Progenitor cell of endocrine pancreas (in vitro differentiated cells): ENCODE measurements at regions not wholly inside any gene's neighbourhood (a gene's known extent, or its start where the extent isn't known, plus 50 kb on each side); places are given as distances from the start of the nearest gene placed in this dataset.

Experiments used
- DNase-seq: peaks from one replicate; pipeline ENCODE4 v3.0.0; 2021; ENCODE audit warnings: low spot score; ENCODE audit not compliant: unreplicated experiment
- H3K27ac Mint-ChIP-seq: 2 replicates; pipeline ENCODE4 v1.8.0; 2021; ENCODE audit warnings: mild to moderate bottlenecking, moderate library complexity, mixed read lengths
- H3K27me3 Mint-ChIP-seq: 2 replicates; pipeline ENCODE4 v1.8.0; 2021; ENCODE audit warnings: mixed read lengths
- H3K36me3 Mint-ChIP-seq: 2 replicates; pipeline ENCODE4 v1.8.0; 2022; ENCODE audit warnings: mixed read lengths; ENCODE audit not compliant: insufficient read depth
- H3K4me1 Mint-ChIP-seq: 2 replicates; pipeline ENCODE4 v1.8.0; 2021; ENCODE audit warnings: low read depth, mixed read lengths
- H3K4me3 Mint-ChIP-seq: 2 replicates; pipeline ENCODE4 v1.8.0; 2021; ENCODE audit warnings: low read depth, mild to moderate bottlenecking, moderate library complexity, mixed read lengths
- H3K9me3 Mint-ChIP-seq: 2 replicates; pipeline ENCODE4 v1.8.0; 2021; ENCODE audit warnings: low read depth, mixed read lengths
- CTCF ChIP-seq: fragments of 200-600 bp; sonication (generic); IDR thresholded peaks from one replicate; pipeline ENCODE4 v1.5.0; 2021; ENCODE audit warnings: antibody characterized with exemption, mild to moderate bottlenecking; ENCODE audit not compliant: unreplicated experiment

GRCh38 chr10:6936931-6937330 is 356.9 kb upstream of the PRKCQ start:
- no peak overlapping the region for H3K27ac Mint-ChIP-seq
- no peaks in the 10 kb centered on the region for H3K36me3 Mint-ChIP-seq

GRCh38 chr10:6929148-6929830 is 349.2 kb upstream of the PRKCQ start:
- Mint-ChIP-seq H3K4me3 (no peak overlapping the region), H3K4me1 (no peaks in the 10 kb centered on the region), H3K27ac (no peak overlapping the region), H3K36me3 (no peaks in the 10 kb centered on the region), H3K27me3 (peaks cover 14% of the 10 kb centered on the region), H3K9me3 (peaks cover 8% of the 10 kb centered on the region)
- DNase-seq = no peak
- no peak for TF ChIP-seq CTCF

More at GRCh38 chr10:6936931-6937330, 356.9 kb upstream of the PRKCQ start:
- no peak for TF ChIP-seq CTCF
- peaks cover 12% of the 10 kb centered on the region for H3K9me3 Mint-ChIP-seq
- no peaks in the 10 kb centered on the region for H3K4me1 Mint-ChIP-seq
- no peak overlapping the region for H3K4me3 Mint-ChIP-seq
- H3K27me3 Mint-ChIP-seq = peaks cover 12% of the 10 kb centered on the region
- DNase-seq = no peak

- no peak overlapping the region for H3K27ac Mint-ChIP-seq
- no peaks in the 10 kb centered on the region for H3K36me3 Mint-ChIP-seq
- H3K9me3 Mint-ChIP-seq = peaks cover 3% of the 10 kb centered on the region
- no peaks in the 10 kb centered on the region for H3K4me1 Mint-ChIP-seq
- DNase-seq = no peak
- no peak for TF ChIP-seq CTCF
- H3K4me3 Mint-ChIP-seq = no peak overlapping the region
- H3K27me3 Mint-ChIP-seq = peaks cover 14% of the 10 kb centered on the region
These were observed 348.5 kb upstream of the PRKCQ start for GRCh38 chr10:6928586-6928985.

- Mint-ChIP-seq H3K4me3 (no peak overlapping the region), H3K27ac (no peak overlapping the region), H3K36me3 (no peaks in the 10 kb centered on the region), H3K9me3 (no peaks in the 10 kb centered on the region), H3K4me1 (no peaks in the 10 kb centered on the region), H3K27me3 (peaks cover 14% of the 10 kb centered on the region)
- DNase-seq = no peak
- no peak for TF ChIP-seq CTCF
These were observed 346.9 kb upstream of the PRKCQ start for GRCh38 chr10:6926971-6927370.

- H3K27me3 Mint-ChIP-seq = peaks cover 14% of the 10 kb centered on the region
- DNase-seq = no peak
These were observed 345.1 kb upstream of the PRKCQ start for GRCh38 chr10:6925146-6925545.

More at GRCh38 chr10:6925146-6925545, 345.1 kb upstream of the PRKCQ start:
- H3K4me1 Mint-ChIP-seq = peaks cover 6% of the 10 kb centered on the region
- no peak overlapping the region for H3K27ac Mint-ChIP-seq
- TF ChIP-seq CTCF = no peak
- H3K36me3 Mint-ChIP-seq = no peaks in the 10 kb centered on the region
- no peak overlapping the region for H3K4me3 Mint-ChIP-seq
- no peaks in the 10 kb centered on the region for H3K9me3 Mint-ChIP-seq
